Epithelial cell of esophagus (primary cell): ENCODE measurements at regions not wholly inside any gene's neighbourhood (a gene's known extent, or its start where the extent isn't known, plus 50 kb on each side); places are given as distances from the start of the nearest gene placed in this dataset.

ENCODE experiments used
- DNase-seq: peaks from one replicate; pipeline ENCODE4 v3.0.0; 2010; ENCODE audit warnings: low read depth
- H3K4me3 ChIP-seq: 2 replicates; pipeline ENCODE4 v1.5.1; 2011; ENCODE audit warnings: mild to moderate bottlenecking, low read length, control low read depth
- TF ChIP-seq, protein P1 (sequence below): IDR thresholded peaks from 2 replicates; pipeline ENCODE4 v1.5.1; 2011; ENCODE audit warnings: low read depth, mild to moderate bottlenecking, low read length, control low read depth, inconsistent platforms; ENCODE audit not compliant: insufficient read depth; ENCODE audit errors: missing control alignments

DNA sequence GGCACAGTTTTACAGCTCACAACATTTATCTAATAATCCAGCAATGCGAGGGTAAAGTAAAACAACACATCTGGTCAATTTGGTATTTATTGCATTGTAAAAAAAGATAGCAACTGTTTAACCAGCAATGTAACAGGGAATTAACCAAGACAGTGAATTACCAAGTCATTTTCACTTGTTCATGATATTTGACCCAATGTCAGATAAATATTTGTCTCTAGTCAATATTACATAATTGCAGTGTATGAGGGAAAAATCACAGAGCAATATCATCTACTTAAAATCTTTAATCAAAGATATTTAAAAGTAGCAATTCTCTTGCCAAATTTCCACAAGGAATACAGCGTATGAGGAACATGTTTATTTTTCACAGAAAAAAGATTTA, 1265.1 kb upstream of the CHAC2 start:
- H3K4me3 ChIP-seq = no peak overlapping the region
- DNase-seq = no peak
- TF ChIP-seq, protein P1, sequence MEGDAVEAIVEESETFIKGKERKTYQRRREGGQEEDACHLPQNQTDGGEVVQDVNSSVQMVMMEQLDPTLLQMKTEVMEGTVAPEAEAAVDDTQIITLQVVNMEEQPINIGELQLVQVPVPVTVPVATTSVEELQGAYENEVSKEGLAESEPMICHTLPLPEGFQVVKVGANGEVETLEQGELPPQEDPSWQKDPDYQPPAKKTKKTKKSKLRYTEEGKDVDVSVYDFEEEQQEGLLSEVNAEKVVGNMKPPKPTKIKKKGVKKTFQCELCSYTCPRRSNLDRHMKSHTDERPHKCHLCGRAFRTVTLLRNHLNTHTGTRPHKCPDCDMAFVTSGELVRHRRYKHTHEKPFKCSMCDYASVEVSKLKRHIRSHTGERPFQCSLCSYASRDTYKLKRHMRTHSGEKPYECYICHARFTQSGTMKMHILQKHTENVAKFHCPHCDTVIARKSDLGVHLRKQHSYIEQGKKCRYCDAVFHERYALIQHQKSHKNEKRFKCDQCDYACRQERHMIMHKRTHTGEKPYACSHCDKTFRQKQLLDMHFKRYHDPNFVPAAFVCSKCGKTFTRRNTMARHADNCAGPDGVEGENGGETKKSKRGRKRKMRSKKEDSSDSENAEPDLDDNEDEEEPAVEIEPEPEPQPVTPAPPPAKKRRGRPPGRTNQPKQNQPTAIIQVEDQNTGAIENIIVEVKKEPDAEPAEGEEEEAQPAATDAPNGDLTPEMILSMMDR = no peak

DNA sequence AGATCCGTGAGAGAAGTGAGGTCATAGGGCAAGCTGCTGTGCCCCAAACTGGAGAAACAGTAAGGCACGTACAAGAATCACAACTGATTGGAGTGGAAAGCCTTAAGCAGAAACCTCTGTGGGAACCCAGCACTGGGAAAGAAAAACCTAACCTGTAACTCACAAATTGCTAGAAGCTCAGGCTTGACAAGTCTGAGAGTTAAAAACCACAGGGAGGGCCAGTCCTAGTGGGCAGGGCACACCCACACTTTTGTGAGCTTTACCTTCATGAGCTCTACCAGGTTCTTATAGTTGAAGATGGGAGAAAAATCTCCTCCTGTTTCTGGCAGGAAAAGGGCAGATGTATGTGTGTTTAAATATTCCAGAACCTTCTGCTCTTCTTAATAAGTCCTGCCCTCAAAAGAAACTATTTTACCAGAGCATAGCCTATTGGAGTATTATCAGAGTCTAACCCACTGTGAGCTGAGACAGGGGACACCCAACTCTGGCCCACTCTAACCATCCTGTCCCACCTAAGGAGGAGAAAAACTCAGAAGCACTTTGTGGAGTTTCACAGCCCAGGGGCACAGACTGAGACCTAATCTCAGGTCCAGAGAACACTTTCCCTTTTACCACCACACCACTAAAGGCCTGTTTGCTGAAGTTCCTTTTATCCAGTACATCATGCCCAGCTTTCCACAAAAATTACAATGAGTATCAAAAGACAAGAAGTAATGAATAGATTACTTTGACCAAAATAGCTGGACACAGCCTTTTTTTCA, 1265.7 kb upstream of the CHAC2 start:
- no peak for DNase-seq
- TF ChIP-seq, protein P1 = no peak
- H3K4me3 ChIP-seq = no peak overlapping the region

DNA sequence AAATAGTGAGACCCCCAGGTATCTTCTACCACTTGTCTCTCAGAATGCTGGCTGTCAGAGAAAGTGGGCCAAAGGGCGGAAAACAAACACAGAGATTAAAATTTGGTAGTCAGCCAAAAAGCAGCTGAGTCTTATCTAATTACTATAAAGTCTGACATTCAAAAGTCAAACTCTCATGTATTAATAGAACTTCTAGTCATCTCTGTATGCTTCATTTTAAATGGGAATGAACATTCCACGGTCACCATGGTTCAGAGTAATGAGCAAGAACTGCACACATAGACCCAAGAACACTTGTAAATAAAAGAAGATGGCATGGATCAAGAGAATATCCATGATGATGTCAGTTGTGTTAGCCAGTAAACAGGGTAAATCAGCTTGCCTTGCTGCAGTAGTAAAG, 1267.0 kb upstream of the CHAC2 start:
- TF ChIP-seq, protein P1 = no peak
- no peak overlapping the region for H3K4me3 ChIP-seq
- no peak for DNase-seq

DNA sequence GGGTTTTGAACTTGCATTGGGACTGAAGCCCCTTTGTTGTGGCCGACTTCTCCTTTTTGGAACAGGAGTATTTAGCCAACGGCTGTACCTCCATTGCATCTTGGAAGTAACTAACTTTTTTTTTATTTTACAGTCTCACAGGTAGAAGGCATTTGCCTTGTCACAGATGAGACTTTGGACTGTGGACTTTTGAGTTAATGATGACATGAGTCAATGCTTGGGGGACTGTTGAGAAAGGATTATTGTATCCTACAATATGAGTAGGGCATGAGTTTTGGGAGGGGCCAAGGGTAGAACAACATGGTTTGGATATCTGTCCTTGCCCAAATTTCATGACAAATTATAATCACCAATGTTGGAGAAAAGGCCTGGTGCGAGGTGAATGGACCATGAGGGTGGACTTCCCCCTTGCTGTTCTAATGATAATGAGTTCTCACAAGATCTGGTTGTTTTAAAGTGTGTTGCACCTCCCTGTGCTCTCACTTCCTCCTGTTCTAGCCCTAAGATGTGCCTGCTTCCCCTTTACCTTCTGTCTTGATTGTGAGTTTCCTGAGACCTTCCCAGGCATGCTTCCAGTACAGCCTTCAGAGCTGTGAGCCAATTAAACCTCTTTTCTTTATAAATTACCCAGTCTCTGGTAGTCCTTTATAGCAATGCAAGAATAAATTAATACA, 1269.4 kb upstream of the CHAC2 start:
- TF ChIP-seq, protein P1 = no peak
- no peak overlapping the region for H3K4me3 ChIP-seq
- DNase-seq = no peak

DNA sequence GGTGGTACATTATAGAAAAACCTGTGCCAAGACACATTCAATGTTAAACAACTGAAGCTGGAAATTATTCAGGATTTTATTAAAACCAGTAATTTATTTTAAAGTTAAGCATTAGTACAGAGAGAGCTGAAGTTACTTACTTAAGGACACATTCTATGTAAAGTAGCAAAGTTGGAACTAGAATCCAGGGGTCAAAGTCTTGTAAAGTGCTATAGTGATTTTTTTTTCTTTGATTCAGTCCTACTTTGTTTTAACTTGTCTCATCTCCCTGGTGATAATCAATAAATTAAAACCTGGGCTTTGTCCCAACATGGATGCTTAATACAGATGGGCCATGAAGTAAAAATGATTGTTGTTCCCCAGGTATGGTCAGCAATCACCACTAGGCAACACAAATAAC, 1271.8 kb upstream of the CHAC2 start:
- no peak overlapping the region for H3K4me3 ChIP-seq
- TF ChIP-seq, protein P1 = no peak
- no peak for DNase-seq

DNA sequence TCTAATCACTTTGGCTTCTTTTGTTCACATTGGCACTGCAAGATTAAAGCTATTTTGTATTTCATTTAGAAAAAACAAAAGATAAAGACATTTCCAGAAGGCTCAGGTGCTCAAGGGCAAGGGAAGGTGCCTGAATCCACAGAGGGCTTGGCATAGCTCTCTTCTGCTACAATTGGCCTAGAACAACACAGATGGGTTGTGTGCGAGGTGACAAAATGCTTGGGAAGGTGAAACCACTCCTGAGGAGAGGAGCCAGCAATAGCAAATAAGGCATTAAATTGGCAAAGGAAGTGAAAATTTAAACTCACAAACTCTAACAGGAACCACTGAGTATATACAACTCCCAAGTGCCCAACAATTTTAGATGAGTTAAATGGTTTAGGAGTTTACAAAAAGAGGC, 1290.4 kb upstream of the CHAC2 start:
- TF ChIP-seq, protein P1 = no peak
- DNase-seq = no peak
- no peak overlapping the region for H3K4me3 ChIP-seq
